HEK293 (cell line): ENCODE measurements at regions not wholly inside any gene's neighbourhood (a gene's known extent, or its start where the extent isn't known, plus 50 kb on each side); places are given as distances from the start of the nearest gene placed in this dataset.
"Not testable (repeated sequence)": the region's sequence is repeated elsewhere in the genome, so short reads cannot be mapped to it uniquely, and the experiment has no call there.

Experiments
- CTCF ChIA-PET: fragments of 350-600 bp; formaldehyde crosslinking; extraction: SDS; loops from one replicate; lab custom pipeline; 2021; ENCODE audit warnings: antibody characterized with exemption; lab: Yijun Ruan, JAX
- POLR2A ChIA-PET: fragments of 300-600 bp; formaldehyde crosslinking; extraction: SDS; loops from one replicate; lab custom pipeline; 2020; ENCODE audit warnings: antibody characterized with exemption, inconsistent platforms; lab: Yijun Ruan, JAX
- H3K27ac ChIP-seq: fragments of 200-500 bp; sonication (Bioruptor generic); 2 replicates; pipeline ENCODE4 v1.5.1; 2014; ENCODE audit warnings: low read depth, low read length, control low read depth, inconsistent platforms; ENCODE audit errors: extremely low read depth
- H3K36me3 ChIP-seq, 2 experiments: fragments of 200-500 bp in 1 of 2; sonication (Bioruptor generic) in 1 of 2; 1 replicate in 1 of 2; 2 replicates in 1 of 2; pipeline ENCODE4 v1.5.1; 2014 to 2017; ENCODE audit warnings: inconsistent platforms in 2 of 2, low read length in 2 of 2; ENCODE audit not compliant: control insufficient read depth in 2 of 2, insufficient read depth in 1 of 2
- H3K4me1 ChIP-seq: fragments of 200-500 bp; sonication (Bioruptor generic); 2 replicates; pipeline ENCODE4 v1.5.1; 2014; ENCODE audit warnings: mild to moderate bottlenecking, low read length, inconsistent platforms; ENCODE audit not compliant: control insufficient read depth, insufficient read depth
- H3K4me3 ChIP-seq: 2 replicates; pipeline ENCODE4 v1.5.1; 2011; ENCODE audit warnings: low read depth, mild to moderate bottlenecking, control low read depth, low read length, moderate library complexity
- H3K9me3 ChIP-seq: fragments of 200-500 bp; sonication (Bioruptor generic); 2 replicates; pipeline ENCODE4 v1.5.1; 2014; ENCODE audit warnings: low read depth, low read length, inconsistent platforms; ENCODE audit not compliant: control insufficient read depth, insufficient read depth
- BCL6B ChIP-seq: fragments of 450-650 bp; formaldehyde crosslinking; IDR thresholded peaks from 2 replicates; pipeline ENCODE4 v1.5.1; 2017; ENCODE audit warnings: missing biosample characterization, missing genetic modification characterization
- HOXC10 ChIP-seq: sonication (generic); formaldehyde crosslinking; IDR thresholded peaks from 2 replicates; pipeline ENCODE4 v1.8.1; 2023; ENCODE audit warnings: mild to moderate bottlenecking, missing genetic modification reagents
- SALL2 ChIP-seq: fragments of 450-650 bp; formaldehyde crosslinking; IDR thresholded peaks from 2 replicates; pipeline ENCODE4 v1.5.0; 2017; ENCODE audit warnings: missing biosample characterization, mild to moderate bottlenecking, missing genetic modification characterization, borderline replicate concordance
- SCRT1 ChIP-seq: fragments of 450-650 bp; formaldehyde crosslinking; IDR thresholded peaks from 2 replicates; pipeline ENCODE4 v1.5.1; 2016; ENCODE audit warnings: missing biosample characterization, missing genetic modification characterization, borderline replicate concordance
- ZBTB49 ChIP-seq: fragments of 450-650 bp; formaldehyde crosslinking; IDR thresholded peaks from 2 replicates; pipeline ENCODE4 v1.5.1; 2016; ENCODE audit warnings: missing biosample characterization, missing genetic modification characterization, low read depth
- ZBTB7A ChIP-seq: fragments of 450-650 bp; formaldehyde crosslinking; IDR thresholded peaks from 2 replicates; pipeline ENCODE4 v1.5.1; 2016; ENCODE audit warnings: low read depth, missing biosample characterization, missing genetic modification characterization
- ZFHX2 ChIP-seq: fragments of 450-650 bp; formaldehyde crosslinking; conservative IDR thresholded peaks from 2 replicates; pipeline ENCODE4 v1.5.1; 2016; ENCODE audit warnings: missing biosample characterization, missing genetic modification characterization
- ZNF138 ChIP-seq: fragments of 450-650 bp; formaldehyde crosslinking; IDR thresholded peaks from 2 replicates; pipeline ENCODE4 v1.5.1; 2016; ENCODE audit warnings: missing biosample characterization, missing genetic modification characterization, borderline replicate concordance
- ZNF18 ChIP-seq: fragments of 450-650 bp; formaldehyde crosslinking; IDR thresholded peaks from 2 replicates; pipeline ENCODE4 v1.5.1; 2016; ENCODE audit warnings: missing biosample characterization, missing genetic modification characterization
- ZNF211 ChIP-seq: fragments of 450-650 bp; formaldehyde crosslinking; IDR thresholded peaks from 2 replicates; pipeline ENCODE4 v1.5.1; 2016; ENCODE audit warnings: low read depth, missing biosample characterization, missing genetic modification characterization
- ZNF24 ChIP-seq: fragments of 450-650 bp; formaldehyde crosslinking; IDR thresholded peaks from 2 replicates; pipeline ENCODE4 v1.5.1; 2016; ENCODE audit warnings: missing biosample characterization, missing genetic modification characterization
- ZNF266 ChIP-seq: fragments of 450-650 bp; formaldehyde crosslinking; IDR thresholded peaks from 2 replicates; pipeline ENCODE4 v1.5.1; 2016; ENCODE audit warnings: missing biosample characterization, missing genetic modification characterization, low read depth
- ZNF560 ChIP-seq: fragments of 450-650 bp; formaldehyde crosslinking; IDR thresholded peaks from 2 replicates; pipeline ENCODE4 v1.5.1; 2017; ENCODE audit warnings: missing biosample characterization, missing genetic modification characterization, borderline replicate concordance
- ZNF596 ChIP-seq: fragments of 450-650 bp; IDR thresholded peaks from 2 replicates; pipeline ENCODE4 v1.5.0; 2018; ENCODE audit warnings: missing biosample characterization, mild to moderate bottlenecking, missing genetic modification characterization, moderate library complexity
- ZNF621 ChIP-seq: fragments of 450-650 bp; formaldehyde crosslinking; IDR thresholded peaks from 2 replicates; pipeline ENCODE4 v1.5.1; 2017; ENCODE audit warnings: missing biosample characterization, missing genetic modification characterization
- ZNF785 ChIP-seq: fragments of 450-650 bp; formaldehyde crosslinking; IDR thresholded peaks from 2 replicates; pipeline ENCODE4 v1.5.1; 2016; ENCODE audit warnings: missing biosample characterization, missing genetic modification characterization
- ZNF837 ChIP-seq: fragments of 450-650 bp; formaldehyde crosslinking; IDR thresholded peaks from 2 replicates; pipeline ENCODE4 v1.5.1; 2016; ENCODE audit warnings: missing biosample characterization, missing genetic modification characterization
- ZSCAN16 ChIP-seq: fragments of 450-650 bp; formaldehyde crosslinking; IDR thresholded peaks from 2 replicates; pipeline ENCODE4 v1.5.1; 2016; ENCODE audit warnings: missing biosample characterization, missing genetic modification characterization
- TF ChIP-seq, protein P1 (sequence below): fragments of 450-650 bp; formaldehyde crosslinking; IDR thresholded peaks from 2 replicates; pipeline ENCODE4 v1.5.1; 2017; ENCODE audit warnings: missing biosample characterization, missing genetic modification characterization
- TF ChIP-seq, protein P2 (sequence below): fragments of 450-650 bp; formaldehyde crosslinking; IDR thresholded peaks from 2 replicates; pipeline ENCODE4 v1.5.1; 2016; ENCODE audit warnings: missing biosample characterization, missing genetic modification characterization, low read depth

DNA sequence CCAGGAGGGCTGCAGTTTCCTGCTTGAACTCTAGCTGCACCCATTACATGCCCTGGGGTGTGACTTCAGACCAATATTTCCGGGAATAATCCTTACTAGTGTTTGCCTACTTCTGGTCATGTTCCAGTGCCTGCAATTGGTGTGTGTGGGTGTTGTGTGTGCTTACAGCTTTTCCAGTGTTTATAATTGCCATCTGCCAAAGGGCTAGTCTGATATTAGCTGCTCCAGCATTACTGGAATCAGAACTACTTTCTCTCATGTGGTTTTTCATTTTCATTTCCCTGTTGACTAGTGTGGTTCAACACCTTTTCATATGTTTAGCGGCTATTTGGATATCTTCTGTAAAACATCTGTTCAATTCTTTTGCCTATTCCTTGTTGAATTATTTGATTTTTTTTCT is 132.9 kb downstream of the TMEM121 start:
- H3K27ac ChIP-seq, H3K36me3 ChIP-seq, CTCF ChIA-PET, H3K4me1 ChIP-seq, POLR2A ChIA-PET, H3K9me3 ChIP-seq, H3K4me3 ChIP-seq: not testable (repeated sequence)
- TF ChIP-seq ZFHX2 (tag by site-specific recombination), result peak; percentile 47; the same call in 1 of the 2 replicates

DNA sequence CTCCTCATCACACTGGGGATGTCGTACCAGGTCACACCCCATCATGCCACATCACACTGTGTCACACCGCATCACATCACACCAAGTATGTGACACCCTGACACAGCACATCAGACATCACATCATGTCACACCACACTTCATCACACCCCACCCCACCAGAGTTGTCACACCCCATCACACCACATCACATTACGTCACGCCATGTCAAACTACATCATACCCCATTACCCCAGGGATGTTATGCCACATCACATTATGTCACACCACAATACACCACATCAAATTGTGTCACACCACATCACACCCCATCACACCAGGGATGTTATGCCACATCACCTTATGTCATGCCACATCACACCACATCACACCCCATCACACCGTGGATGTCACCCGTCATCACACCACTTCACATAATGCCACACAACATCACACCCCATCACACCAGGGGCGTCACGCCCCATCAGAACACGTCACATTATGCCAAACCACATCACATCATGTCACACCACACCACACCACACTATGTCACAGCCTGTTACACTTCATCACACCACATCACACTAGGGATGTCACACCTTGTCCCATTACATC is 133.6 kb downstream of the TMEM121 start:
- CTCF ChIA-PET, result no interaction called here
- Histone ChIP-seq H3K27ac (no peak overlapping the region), H3K4me1 (no peaks in the 10 kb centered on the region), H3K9me3 (no peaks in the 10 kb centered on the region), H3K4me3 (no peak overlapping the region), H3K36me3 (no peaks in the 10 kb centered on the region)
- no peak for TF ChIP-seq ZNF621 (tag by site-specific recombination)
- TF ChIP-seq ZNF837 (tag by site-specific recombination), result peak; percentile 4; the same call in 1 of the 2 replicates
- TF ChIP-seq ZNF560 (tag by site-specific recombination), result no peak
- no peak for TF ChIP-seq ZNF138 (tag by site-specific recombination)
- TF ChIP-seq SALL2 (tag by site-specific recombination), result 0 out of 2 replicates have a peak, but pooled peaks have one; percentile 50
- TF ChIP-seq ZNF211 (tag by site-specific recombination), result no peak
- TF ChIP-seq, protein P1, sequence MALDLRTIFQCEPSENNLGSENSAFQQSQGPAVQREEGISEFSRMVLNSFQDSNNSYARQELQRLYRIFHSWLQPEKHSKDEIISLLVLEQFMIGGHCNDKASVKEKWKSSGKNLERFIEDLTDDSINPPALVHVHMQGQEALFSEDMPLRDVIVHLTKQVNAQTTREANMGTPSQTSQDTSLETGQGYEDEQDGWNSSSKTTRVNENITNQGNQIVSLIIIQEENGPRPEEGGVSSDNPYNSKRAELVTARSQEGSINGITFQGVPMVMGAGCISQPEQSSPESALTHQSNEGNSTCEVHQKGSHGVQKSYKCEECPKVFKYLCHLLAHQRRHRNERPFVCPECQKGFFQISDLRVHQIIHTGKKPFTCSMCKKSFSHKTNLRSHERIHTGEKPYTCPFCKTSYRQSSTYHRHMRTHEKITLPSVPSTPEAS (tag by site-specific recombination), result no peak
- no peak for TF ChIP-seq ZBTB49 (tag by site-specific recombination)
- TF ChIP-seq ZNF24 (tag by site-specific recombination), result no peak
- no peak for TF ChIP-seq ZBTB7A (tag by site-specific recombination)
- TF ChIP-seq ZNF596 (tag by site-specific recombination), result no peak
- TF ChIP-seq ZNF266 (tag by site-specific recombination), result no peak
- TF ChIP-seq ZNF18 (tag by site-specific recombination), result peak; percentile 94
- TF ChIP-seq, protein P2, sequence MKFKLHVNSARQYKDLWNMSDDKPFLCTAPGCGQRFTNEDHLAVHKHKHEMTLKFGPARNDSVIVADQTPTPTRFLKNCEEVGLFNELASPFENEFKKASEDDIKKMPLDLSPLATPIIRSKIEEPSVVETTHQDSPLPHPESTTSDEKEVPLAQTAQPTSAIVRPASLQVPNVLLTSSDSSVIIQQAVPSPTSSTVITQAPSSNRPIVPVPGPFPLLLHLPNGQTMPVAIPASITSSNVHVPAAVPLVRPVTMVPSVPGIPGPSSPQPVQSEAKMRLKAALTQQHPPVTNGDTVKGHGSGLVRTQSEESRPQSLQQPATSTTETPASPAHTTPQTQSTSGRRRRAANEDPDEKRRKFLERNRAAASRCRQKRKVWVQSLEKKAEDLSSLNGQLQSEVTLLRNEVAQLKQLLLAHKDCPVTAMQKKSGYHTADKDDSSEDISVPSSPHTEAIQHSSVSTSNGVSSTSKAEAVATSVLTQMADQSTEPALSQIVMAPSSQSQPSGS (tag by site-specific recombination), result 0 out of 2 replicates have a peak, but pooled peaks have one; percentile 53
- TF ChIP-seq ZNF785 (tag by site-specific recombination), result no peak
- TF ChIP-seq HOXC10 (CRISPR knock-in tag), result no peak
- TF ChIP-seq SCRT1 (tag by site-specific recombination), result no peak
- TF ChIP-seq BCL6B (tag by site-specific recombination), result no peak
- no peak for TF ChIP-seq ZSCAN16 (tag by site-specific recombination)
- POLR2A ChIA-PET, result no interaction called here
